Activated naive CD4-positive, alpha-beta T cell treated with anti-CD3 and anti-CD28 coated beads, Interleukin-2, amount 10 ng/mL, durations not matched to agents 7 days and 5 days (primary cell): ENCODE measurements at regions not wholly inside any gene's neighbourhood (a gene's known extent, or its start where the extent isn't known, plus 50 kb on each side); places are given as distances from the start of the nearest gene placed in this dataset.

Experiments
- CTCF ChIA-PET: fragments of 350-600 bp; sonication (Branson Sonifier 250); formaldehyde crosslinking; loops from one replicate; lab custom pipeline; 2021; ENCODE audit warnings: antibody characterized with exemption; lab: Charles Lee
- DNase-seq: peaks from one replicate; pipeline ENCODE4 v3.0.0-alpha.2; 2020
- H3K27ac Mint-ChIP-seq: one replicate; pipeline ENCODE4 v1.8.0; 2021; ENCODE audit warnings: mild to moderate bottlenecking, moderate library complexity, mixed read lengths
- H3K27me3 Mint-ChIP-seq: one replicate; pipeline ENCODE4 v1.8.0; 2021; ENCODE audit warnings: mild to moderate bottlenecking, mixed read lengths
- H3K36me3 Mint-ChIP-seq: one replicate; pipeline ENCODE4 v1.8.0; 2021; ENCODE audit warnings: mixed read lengths
- H3K4me1 Mint-ChIP-seq: one replicate; pipeline ENCODE4 v1.8.0; 2021; ENCODE audit warnings: mixed read lengths
- H3K4me3 Mint-ChIP-seq: one replicate; pipeline ENCODE4 v1.8.0; 2021; ENCODE audit warnings: mild to moderate bottlenecking, moderate library complexity, mixed read lengths
- H3K9me3 Mint-ChIP-seq: one replicate; pipeline ENCODE4 v1.8.0; 2021; ENCODE audit warnings: mixed read lengths

GRCh38 chr13:77383097-77383496, 56.2 kb upstream of the MYCBP2 start:
- CTCF ChIA-PET: no interaction called here
- peaks cover 10% of the 10 kb centered on the region for H3K27me3 Mint-ChIP-seq

GRCh38 chr13:77381059-77381458, 54.2 kb upstream of the MYCBP2 start:
- Mint-ChIP-seq H3K9me3 (no peaks in the 10 kb centered on the region), H3K4me1 (no peaks in the 10 kb centered on the region), H3K27me3 (peaks cover 10% of the 10 kb centered on the region), H3K4me3 (no peak overlapping the region), H3K36me3 (no peaks in the 10 kb centered on the region), H3K27ac (no peak overlapping the region)
- DNase-seq: no peak
- CTCF ChIA-PET: no interaction called here

More at GRCh38 chr13:77383097-77383496, 56.2 kb upstream of the MYCBP2 start:
- Mint-ChIP-seq H3K4me3 (no peak overlapping the region), H3K9me3 (no peaks in the 10 kb centered on the region), H3K4me1 (no peaks in the 10 kb centered on the region), H3K36me3 (no peaks in the 10 kb centered on the region), H3K27ac (no peak overlapping the region)
- DNase-seq: no peak

GRCh38 chr13:77379508-77379907, 52.6 kb upstream of the MYCBP2 start:
- Mint-ChIP-seq H3K36me3 (no peaks in the 10 kb centered on the region), H3K4me3 (no peak overlapping the region), H3K27me3 (peaks cover 6% of the 10 kb centered on the region), H3K9me3 (no peaks in the 10 kb centered on the region), H3K4me1 (no peaks in the 10 kb centered on the region), H3K27ac (no peak overlapping the region)
- no peak for DNase-seq
- CTCF ChIA-PET: interaction anchor here (0.6 kb wide), 1 partner anchor 37 kb away, joined by 3 read pairs; no protein-coding TSS in a partner anchor

DNA sequence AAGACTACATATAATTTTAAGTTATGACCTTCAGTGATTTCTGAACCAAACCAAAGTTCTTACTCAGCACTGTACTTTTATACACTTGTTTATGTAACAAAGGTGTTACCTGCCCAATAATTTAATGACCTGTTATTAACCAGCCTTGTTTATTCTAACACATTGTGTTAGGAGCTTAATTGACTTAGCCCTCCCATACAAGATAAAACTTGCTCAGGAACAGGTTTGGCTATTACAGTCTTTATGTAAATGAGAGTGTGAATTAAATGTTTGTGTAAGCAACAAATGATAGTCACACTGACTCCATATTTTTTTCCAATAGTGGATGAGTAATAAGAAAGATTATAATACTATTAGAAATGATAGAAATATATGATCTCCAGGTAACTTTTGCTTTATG, 51.8 kb upstream of the MYCBP2 start:
- Mint-ChIP-seq H3K9me3 (no peaks in the 10 kb centered on the region), H3K27me3 (no peaks in the 10 kb centered on the region), H3K27ac (no peak overlapping the region), H3K4me1 (no peaks in the 10 kb centered on the region), H3K36me3 (no peaks in the 10 kb centered on the region), H3K4me3 (no peak overlapping the region)
- DNase-seq: no peak
- CTCF ChIA-PET: no interaction called here

GRCh38 chr13:77377016-77377415, 50.1 kb upstream of the MYCBP2 start:
- CTCF ChIA-PET: no interaction called here
- Mint-ChIP-seq H3K4me3 (no peak overlapping the region), H3K4me1 (no peaks in the 10 kb centered on the region), H3K36me3 (no peaks in the 10 kb centered on the region), H3K27ac (no peak overlapping the region), H3K9me3 (no peaks in the 10 kb centered on the region), H3K27me3 (no peaks in the 10 kb centered on the region)
- DNase-seq: no peak
